A673 (cell line): ENCODE measurements at regions not wholly inside any gene's neighbourhood (a gene's known extent, or its start where the extent isn't known, plus 50 kb on each side); places are given as distances from the start of the nearest gene placed in this dataset.

Experiments used
- CTCF ChIP-seq: fragments of 300-800, 200-600 bp; sonication (generic); conservative IDR thresholded peaks from 2 replicates; pipeline ENCODE4 v1.5.1; 2017; ENCODE audit warnings: low read depth, mild to moderate bottlenecking, antibody characterized with exemption, low read length, moderate library complexity, mixed read lengths
- EZH2 ChIP-seq: fragments of 200-600 bp; sonication (generic); IDR thresholded peaks from 2 replicates; pipeline ENCODE4 v1.6.1; 2017; ENCODE audit warnings: borderline replicate concordance, low read depth, mild to moderate bottlenecking, mixed read lengths, antibody characterized with exemption, low read length; ENCODE audit not compliant: poor library complexity, severe bottlenecking

- TF ChIP-seq CTCF (no peak), EZH2 (no peak)
These were observed 556.8 kb downstream of the GABRG1 start for GRCh38 chr4:45566896-45567603.
